ENCODE measurements at regions not wholly inside any gene's neighbourhood (a gene's known extent, or its start where the extent isn't known, plus 50 kb on each side); places are given as distances from the start of the nearest gene placed in this dataset.

- DNase-seq (ENCODE audit: low read depth) = no peak
These were observed 95.4 kb upstream of the ADRA2C start for GRCh38 chr4:3670521-3671519.

DNA sequence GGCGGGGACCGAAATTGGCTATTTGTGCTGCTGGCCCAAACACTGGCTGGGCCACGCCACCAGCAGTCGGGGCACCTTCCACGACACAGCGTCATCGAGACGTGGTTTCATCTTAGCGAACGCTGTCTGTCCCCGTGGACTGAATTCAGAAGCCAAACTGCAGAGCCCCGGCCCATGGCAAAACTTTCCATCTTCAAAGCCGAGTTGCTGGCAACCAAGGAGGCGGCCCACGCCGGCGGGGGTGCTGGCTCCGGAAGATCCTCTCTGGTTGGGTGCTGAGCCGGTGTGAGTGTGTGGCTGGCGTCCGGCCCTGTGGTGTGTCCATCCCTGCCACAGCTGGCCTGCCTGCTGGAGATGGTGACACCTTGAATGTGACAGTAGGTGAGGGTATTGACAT, 96.6 kb upstream of the ADRA2C start:
- no peak for DNase-seq (ENCODE audit: low read depth)

DNA sequence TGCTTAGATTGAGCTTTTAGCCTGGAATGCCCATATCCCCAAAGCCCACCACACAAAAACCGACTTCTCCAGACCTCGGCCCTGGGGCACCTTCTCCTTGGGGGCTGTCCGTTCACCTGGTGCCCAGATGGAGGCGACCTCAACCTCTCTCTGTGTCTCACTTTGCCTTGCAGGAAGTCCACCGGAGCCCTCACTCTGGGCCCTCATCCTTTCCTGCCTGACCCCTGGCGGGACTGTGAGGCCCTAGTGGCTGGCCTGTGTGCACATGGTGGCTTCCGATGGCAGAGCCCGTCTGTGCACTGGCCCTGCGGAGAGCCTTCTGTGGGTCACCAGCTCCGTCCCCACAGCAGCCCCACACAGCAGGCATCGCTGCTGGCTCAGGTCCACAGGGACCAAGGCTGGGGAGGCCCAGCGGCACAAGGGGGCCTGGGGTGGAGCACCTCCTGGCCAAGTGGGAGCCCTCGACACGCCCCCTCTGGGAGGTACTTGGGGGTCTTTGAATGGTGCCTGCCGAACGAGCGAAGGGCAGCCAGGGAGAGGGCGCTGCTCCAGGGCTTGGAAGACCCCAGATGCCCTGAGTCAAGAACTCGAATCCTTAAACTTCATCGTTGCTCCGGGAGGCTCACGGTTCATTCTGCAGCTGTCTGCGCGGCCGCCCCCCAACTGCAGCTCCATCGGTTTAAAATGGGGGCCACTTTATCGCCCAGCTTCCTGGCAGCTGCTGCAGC, 97.2 kb upstream of the ADRA2C start:
- no peak for DNase-seq (ENCODE audit: low read depth)

GRCh38 chr4:3667258-3667657, 98.9 kb upstream of the ADRA2C start:
- no peak for DNase-seq (ENCODE audit: low read depth)

DNA sequence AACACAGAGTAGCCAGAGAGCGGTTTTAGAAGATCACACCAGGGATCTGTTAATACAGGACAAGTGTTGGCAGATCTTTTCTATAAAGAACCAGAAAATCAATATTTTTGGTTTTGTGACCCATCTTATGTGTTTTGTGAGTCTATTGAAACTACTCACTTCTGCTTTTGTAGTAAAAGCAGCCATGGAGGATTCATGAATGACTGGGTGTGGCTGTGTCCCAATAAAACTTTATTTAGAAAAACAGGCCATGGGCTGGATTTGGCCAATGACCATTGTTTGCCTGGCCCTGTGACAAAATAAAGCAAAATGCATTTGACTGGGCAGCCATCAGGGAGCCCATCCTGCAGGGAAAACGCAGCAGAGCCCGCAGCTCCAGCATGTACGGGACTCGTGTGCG, 99.9 kb upstream of the ADRA2C start:
- no peak for DNase-seq (ENCODE audit: low read depth)

- no peak for DNase-seq (ENCODE audit: low read depth)
These were observed 100.8 kb upstream of the ADRA2C start for GRCh38 chr4:3665360-3665891.

DNA sequence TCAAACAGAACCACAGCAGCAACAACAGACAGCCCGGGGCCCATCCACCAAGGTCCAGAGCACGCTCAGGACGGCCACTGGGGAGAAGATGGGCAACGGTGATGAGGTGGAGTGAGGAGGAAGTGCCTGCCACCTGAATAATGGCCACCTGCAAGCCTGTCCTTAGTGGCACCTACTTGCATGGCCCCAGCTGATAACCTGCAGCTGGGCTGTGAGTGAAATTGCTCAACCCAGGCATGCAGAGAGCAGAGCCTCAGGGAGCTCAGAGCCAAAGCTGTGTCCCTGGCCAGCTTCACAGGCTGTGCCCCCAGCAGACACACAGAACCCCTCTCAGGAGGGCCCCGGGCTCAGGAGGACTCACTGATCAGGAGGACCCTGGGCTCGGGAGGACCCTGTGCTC, 102.4 kb upstream of the ADRA2C start:
- no peak for DNase-seq (ENCODE audit: low read depth)

DNA sequence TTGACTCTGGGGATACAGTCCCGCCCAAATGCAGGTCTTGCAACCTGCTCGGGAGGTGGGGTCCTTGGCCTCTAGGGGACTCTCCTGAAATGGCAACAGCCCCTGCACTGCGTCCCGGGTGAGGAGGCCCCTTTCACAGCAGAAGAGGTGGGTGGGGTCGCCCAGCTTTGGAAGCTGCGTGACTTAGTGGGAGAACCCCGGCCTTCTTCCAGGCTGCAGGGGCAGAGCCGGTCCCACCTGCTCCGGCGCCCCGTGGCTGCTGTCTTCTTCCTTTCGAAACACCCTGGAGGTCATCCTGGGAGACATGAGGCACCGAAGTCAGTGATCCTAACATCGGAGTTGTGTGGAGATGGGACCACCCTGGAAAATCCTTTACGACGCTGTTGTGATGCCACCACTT, 103.7 kb upstream of the ADRA2C start:
- DNase-seq (ENCODE audit: low read depth) = no peak

GRCh38 chr4:3661989-3662388, 104.2 kb upstream of the ADRA2C start:
- DNase-seq (ENCODE audit: low read depth) = no peak

GRCh38 chr4:3660928-3661515, 105.2 kb upstream of the ADRA2C start:
- DNase-seq (ENCODE audit: low read depth) = no peak

- DNase-seq (ENCODE audit: low read depth) = no peak
These were observed 105.9 kb upstream of the ADRA2C start for GRCh38 chr4:3660086-3660927.

GRCh38 chr4:3659131-3659530, 107.1 kb upstream of the ADRA2C start:
- DNase-seq (ENCODE audit: low read depth) = no peak

DNA sequence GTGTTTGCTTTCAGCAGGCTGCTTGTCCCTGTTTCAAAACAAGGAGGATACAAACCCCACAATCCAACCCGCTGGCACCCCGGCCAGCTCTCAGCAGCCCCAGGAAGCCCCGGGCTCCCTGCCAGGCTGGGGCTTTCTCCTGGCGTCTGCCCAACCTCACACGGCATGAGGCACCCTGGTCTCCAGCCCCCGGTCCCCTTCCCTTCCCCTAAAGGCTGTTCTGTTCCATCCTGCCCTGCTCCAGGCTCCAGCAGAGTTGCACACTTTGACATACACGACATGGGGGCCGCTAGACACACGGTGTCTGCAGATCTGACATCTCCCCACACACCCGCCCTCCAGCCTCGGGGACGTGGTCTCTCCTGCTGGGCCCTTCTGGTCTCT, 107.7 kb upstream of the ADRA2C start:
- DNase-seq (ENCODE audit: low read depth) = no peak

- DNase-seq (ENCODE audit: low read depth) = peak; percentile 15
These were observed 108.2 kb upstream of the ADRA2C start for GRCh38 chr4:3657902-3658529.

GRCh38 chr4:3656416-3657356, 109.5 kb upstream of the ADRA2C start:
- DNase-seq (ENCODE audit: low read depth) = no peak

DNA sequence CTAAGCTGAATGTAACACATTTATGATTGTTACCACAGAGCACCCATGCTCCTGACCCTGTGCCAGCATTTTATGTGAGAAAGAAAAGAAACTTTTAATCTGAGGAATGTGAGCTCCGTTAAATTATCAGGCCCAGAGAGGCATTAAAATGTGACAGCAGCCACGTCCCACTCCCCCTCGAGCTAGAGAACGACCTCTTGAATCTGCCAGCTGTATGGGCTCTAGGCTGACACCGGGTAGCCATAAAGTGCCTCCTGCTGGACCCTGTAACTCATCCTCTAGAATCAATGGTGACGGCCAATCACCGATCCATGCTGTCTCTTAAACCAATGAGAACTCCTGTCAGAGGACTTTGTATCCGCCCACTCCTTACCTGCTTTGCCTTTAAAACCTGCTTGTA, 110.2 kb upstream of the ADRA2C start:
- DNase-seq (ENCODE audit: low read depth) = no peak

- DNase-seq (ENCODE audit: low read depth) = no peak
These were observed 110.7 kb upstream of the ADRA2C start for GRCh38 chr4:3655485-3655884.

GRCh38 chr4:3654036-3654807, 112.0 kb upstream of the ADRA2C start:
- DNase-seq (ENCODE audit: low read depth) = no peak

DNA sequence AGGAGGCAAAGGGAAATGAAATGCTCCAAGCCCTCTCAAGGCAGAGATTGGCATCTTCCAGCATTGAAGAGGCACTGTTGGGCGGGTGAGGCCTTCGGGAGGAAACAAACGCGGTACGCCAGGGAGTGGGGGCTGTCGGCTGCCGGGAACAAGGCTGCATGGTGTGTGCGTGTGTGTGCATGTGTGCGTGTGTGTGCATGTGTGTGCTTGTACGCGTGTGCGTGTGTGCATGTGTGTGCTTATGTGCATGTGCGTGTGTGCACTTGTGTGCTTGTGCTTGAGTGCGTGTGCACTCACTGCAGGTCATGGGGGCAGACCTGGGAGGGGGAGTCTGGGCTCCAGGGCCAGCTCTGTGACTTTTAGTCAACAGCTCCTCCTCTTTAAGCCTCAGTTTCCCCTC, 113.6 kb upstream of the ADRA2C start:
- DNase-seq (ENCODE audit: low read depth) = no peak

All from RPMI7951 (cell line).